ENCODE measurements at regions not wholly inside any gene's neighbourhood (a gene's known extent, or its start where the extent isn't known, plus 50 kb on each side); places are given as distances from the start of the nearest gene placed in this dataset.

- H3K4ac ChIP-seq (ENCODE audit: low read depth, low read length) = no peak overlapping the region
- H2BK12ac ChIP-seq (ENCODE audit: insufficient read length, low read depth, low read length) = no peak overlapping the region
- no peak overlapping the region for H3K9ac ChIP-seq (ENCODE audit: extremely low read depth, insufficient read length, low read length)
- H2AFZ ChIP-seq (ENCODE audit: low read length) = no peak overlapping the region
- whole genome bisulfite sequencing (ENCODE audit: extremely low coverage, insufficient read length, low lambda C conversion rate) = no CpG with 5 or more reads among the region's 7 CpGs
- no peak overlapping the region for H2BK15ac ChIP-seq (ENCODE audit: low read depth, low read length)
- H2BK5ac ChIP-seq (ENCODE audit: insufficient read length, low read length) = no peak overlapping the region
- H3K27me3 ChIP-seq (ENCODE audit: insufficient read depth, low read length) = no peaks in the 10 kb centered on the region
- H3K4me2 ChIP-seq (ENCODE audit: insufficient read depth, insufficient read length, low read length) = no peak overlapping the region
- no peaks in the 10 kb centered on the region for H3K79me2 ChIP-seq (ENCODE audit: insufficient read depth, low read length)
- no peak overlapping the region for H3K18ac ChIP-seq (ENCODE audit: insufficient read length, low read depth, low read length)
- no peak overlapping the region for H3K27ac Mint-ChIP-seq
- H4K8ac ChIP-seq (replicated peaks; ENCODE audit: insufficient read length, low read depth, low read length) = no peak overlapping the region
- no peak overlapping the region; the same call in 1 of the 2 replicates for H3K14ac ChIP-seq (ENCODE audit: insufficient read depth, low read length)
- no peaks in the 10 kb centered on the region for H4K20me1 ChIP-seq (ENCODE audit: control insufficient read depth, insufficient read depth, insufficient read length)
- H4K5ac ChIP-seq (ENCODE audit: insufficient read length, low read depth, low read length) = no peak overlapping the region
- no peak overlapping the region for H4K91ac ChIP-seq (ENCODE audit: insufficient read length, low read depth, low read length)
- H3K36me3 Mint-ChIP-seq (ENCODE audit: insufficient read depth in 1 of 3, low read depth in 3 of 3) = no peaks in the 10 kb centered on the region
- no peaks in the 10 kb centered on the region for H3K4me1 ChIP-seq (ENCODE audit: insufficient read depth, low read length)
- peak; percentile 17 for DNase-seq
- no peaks in the 10 kb centered on the region for H3K9me3 ChIP-seq (ENCODE audit: control insufficient read depth, low read depth, low read length)
- no peaks in the 10 kb centered on the region for H3K79me1 ChIP-seq (ENCODE audit: insufficient read depth, low read depth, low read length, poor library complexity, severe bottlenecking)
- H3K23me2 ChIP-seq (ENCODE audit: insufficient read length, low read depth, low read length, poor library complexity, severe bottlenecking) = no peaks in the 10 kb centered on the region
- H3K27me3 Mint-ChIP-seq (ENCODE audit: low read depth) = peaks cover 30% of the 10 kb centered on the region
- H3K4me3 Mint-ChIP-seq = no peak overlapping the region
- H2AK5ac ChIP-seq (ENCODE audit: insufficient read length, low read length) = no peak overlapping the region
- no peaks in the 10 kb centered on the region for H3K9me3 Mint-ChIP-seq
- no peak overlapping the region for H3K23ac ChIP-seq (ENCODE audit: insufficient read length, low read depth, low read length)
- H3K4me1 Mint-ChIP-seq = peaks cover 18 to 23% of the 10 kb centered on the region in 2 experiments
- no peak overlapping the region for H2BK120ac ChIP-seq (ENCODE audit: low read depth, low read length, poor library complexity, severe bottlenecking)
- no peak overlapping the region for H2BK20ac ChIP-seq (ENCODE audit: low read depth, low read length, poor library complexity, severe bottlenecking)
- no peak overlapping the region for H3K56ac ChIP-seq (ENCODE audit: insufficient read length, low read depth, low read length)
- no peak overlapping the region for H3T11ph ChIP-seq (ENCODE audit: low read length)
- no peak overlapping the region for H3K27ac ChIP-seq (ENCODE audit: insufficient read length, low read depth, low read length)
- TF ChIP-seq, protein P1, sequence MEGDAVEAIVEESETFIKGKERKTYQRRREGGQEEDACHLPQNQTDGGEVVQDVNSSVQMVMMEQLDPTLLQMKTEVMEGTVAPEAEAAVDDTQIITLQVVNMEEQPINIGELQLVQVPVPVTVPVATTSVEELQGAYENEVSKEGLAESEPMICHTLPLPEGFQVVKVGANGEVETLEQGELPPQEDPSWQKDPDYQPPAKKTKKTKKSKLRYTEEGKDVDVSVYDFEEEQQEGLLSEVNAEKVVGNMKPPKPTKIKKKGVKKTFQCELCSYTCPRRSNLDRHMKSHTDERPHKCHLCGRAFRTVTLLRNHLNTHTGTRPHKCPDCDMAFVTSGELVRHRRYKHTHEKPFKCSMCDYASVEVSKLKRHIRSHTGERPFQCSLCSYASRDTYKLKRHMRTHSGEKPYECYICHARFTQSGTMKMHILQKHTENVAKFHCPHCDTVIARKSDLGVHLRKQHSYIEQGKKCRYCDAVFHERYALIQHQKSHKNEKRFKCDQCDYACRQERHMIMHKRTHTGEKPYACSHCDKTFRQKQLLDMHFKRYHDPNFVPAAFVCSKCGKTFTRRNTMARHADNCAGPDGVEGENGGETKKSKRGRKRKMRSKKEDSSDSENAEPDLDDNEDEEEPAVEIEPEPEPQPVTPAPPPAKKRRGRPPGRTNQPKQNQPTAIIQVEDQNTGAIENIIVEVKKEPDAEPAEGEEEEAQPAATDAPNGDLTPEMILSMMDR (conservative IDR thresholded peaks at IDR 0.05) = no peak
Observed at GRCh38 chr20:58137236-58137635, 91.2 kb downstream of the ANKRD60 start.
